Neuronal stem cell (in vitro differentiated cells): ENCODE measurements at regions not wholly inside any gene's neighbourhood (a gene's known extent, or its start where the extent isn't known, plus 50 kb on each side); places are given as distances from the start of the nearest gene placed in this dataset.

Experiments
- DNase-seq: peaks from one replicate; pipeline ENCODE4 v3.0.0-alpha.2; 2013; ENCODE audit warnings: low spot score
- H2AFZ ChIP-seq: one replicate; pipeline ENCODE4 v1.6.1; 2013; ENCODE audit warnings: mild to moderate bottlenecking, low read length, inconsistent platforms
- H2AK5ac ChIP-seq: 2 replicates; pipeline ENCODE4 v1.6.1; 2013; ENCODE audit warnings: low read depth, mild to moderate bottlenecking, inconsistent platforms, low read length, moderate library complexity, mixed read lengths
- H2BK120ac ChIP-seq: 2 replicates; pipeline ENCODE4 v1.6.1; 2013; ENCODE audit warnings: low read depth, mild to moderate bottlenecking, inconsistent platforms, low read length, moderate library complexity, mixed read lengths
- H2BK12ac ChIP-seq: one replicate; pipeline ENCODE4 v1.6.1; 2013; ENCODE audit warnings: low read length, inconsistent platforms
- H2BK15ac ChIP-seq: 2 replicates; pipeline ENCODE4 v1.6.1; 2013; ENCODE audit warnings: mild to moderate bottlenecking, low read length, inconsistent platforms, mixed read lengths
- H2BK5ac ChIP-seq: one replicate; pipeline ENCODE4 v1.6.1; 2013; ENCODE audit warnings: inconsistent platforms, mild to moderate bottlenecking, low read length, moderate library complexity
- H3K14ac ChIP-seq: one replicate; pipeline ENCODE4 v1.6.1; 2013; ENCODE audit warnings: low read length, inconsistent platforms
- H3K18ac ChIP-seq: 2 replicates; pipeline ENCODE4 v1.6.1; 2013; ENCODE audit warnings: low read length, inconsistent platforms
- H3K23ac ChIP-seq: 2 replicates; pipeline ENCODE4 v1.6.1; 2013; ENCODE audit warnings: low read depth, mild to moderate bottlenecking, mixed read lengths, low read length, inconsistent platforms; ENCODE audit not compliant: poor library complexity
- H3K27ac ChIP-seq: replicated peaks from 3 replicates; pipeline ENCODE4 v1.5.1; 2013; ENCODE audit warnings: low read length, inconsistent platforms
- H3K27me3 ChIP-seq, 3 experiments: 2 replicates each; pipeline ENCODE4 v1.6.1; 2013; ENCODE audit warnings: low read length in 3 of 3, mild to moderate bottlenecking in 2 of 3, inconsistent platforms in 1 of 3, low read depth in 1 of 3, mixed read lengths in 1 of 3, moderate library complexity in 1 of 3; ENCODE audit not compliant: control insufficient read depth in 3 of 3, insufficient read depth in 3 of 3
- H3K36me3 ChIP-seq, 2 donors: replicated peaks in 1 of 2; 2 replicates each; pipeline ENCODE4 v1.6.1; 2013; ENCODE audit warnings: low read length in 2 of 2; ENCODE audit not compliant: control insufficient read depth in 2 of 2, insufficient read depth in 2 of 2
- H3K4ac ChIP-seq: 2 replicates; pipeline ENCODE4 v1.6.1; 2013; ENCODE audit warnings: inconsistent platforms, mild to moderate bottlenecking, low read length, moderate library complexity
- H3K4me1 ChIP-seq, 2 donors: 1 replicate in 1 of 2; 2 replicates in 1 of 2; pipeline ENCODE4 v1.6.1; 2013; ENCODE audit warnings: low read length in 2 of 2, low read depth in 1 of 2; ENCODE audit not compliant: control insufficient read depth in 2 of 2, insufficient read depth in 1 of 2
- H3K4me2 ChIP-seq: one replicate; pipeline ENCODE4 v1.6.1; 2013; ENCODE audit warnings: mild to moderate bottlenecking, low read length, inconsistent platforms; ENCODE audit not compliant: insufficient read depth, poor library complexity, severe bottlenecking
- H3K4me3 ChIP-seq, 2 donors: 2 replicates each; pipeline ENCODE4 v1.5.1; 2013; ENCODE audit warnings: low read length in 2 of 2, mild to moderate bottlenecking in 2 of 2, inconsistent platforms in 1 of 2, moderate library complexity in 1 of 2
- H3K79me1 ChIP-seq: one replicate; pipeline ENCODE4 v1.6.1; 2013; ENCODE audit warnings: low read depth, mild to moderate bottlenecking, inconsistent platforms, low read length, moderate library complexity
- H3K9ac ChIP-seq: one replicate; pipeline ENCODE4 v1.6.1; 2013; ENCODE audit warnings: mild to moderate bottlenecking, low read depth, low read length, inconsistent platforms; ENCODE audit not compliant: poor library complexity
- H3K9me3 ChIP-seq, 2 donors: replicated peaks in 1 of 2; 2 replicates each; pipeline versions ENCODE3 to v1.6.1; 2013; ENCODE audit warnings: low read length in 2 of 2, mild to moderate bottlenecking in 2 of 2, inconsistent platforms in 1 of 2, low read depth in 1 of 2, mixed read lengths in 1 of 2, moderate library complexity in 1 of 2; ENCODE audit not compliant: control insufficient read depth in 2 of 2, insufficient read depth in 1 of 2
- H4K8ac ChIP-seq: one replicate; pipeline ENCODE4 v1.6.1; 2013; ENCODE audit warnings: low read depth, mild to moderate bottlenecking, inconsistent platforms, low read length, moderate library complexity
- H4K91ac ChIP-seq: one replicate; pipeline ENCODE4 v1.6.1; 2013; ENCODE audit warnings: low read length, low read depth, mild to moderate bottlenecking, inconsistent platforms; ENCODE audit not compliant: poor library complexity
- WGBS, 2 donors: extraction: QIAGEN DNeasy Blood & Tissue Kit; methylation state at CpG; one replicate each; pipeline ENCODE4 v1.1.7; 2013; ENCODE audit warnings: missing lambda C conversion rate in 2 of 2, mixed read lengths in 1 of 2; ENCODE audit not compliant: insufficient read length in 2 of 2, insufficient replicate concordance in 1 of 2; ENCODE audit errors: extremely low coverage in 2 of 2; 5-methylcytosine and 5-hydroxymethylcytosine counted together

DNA sequence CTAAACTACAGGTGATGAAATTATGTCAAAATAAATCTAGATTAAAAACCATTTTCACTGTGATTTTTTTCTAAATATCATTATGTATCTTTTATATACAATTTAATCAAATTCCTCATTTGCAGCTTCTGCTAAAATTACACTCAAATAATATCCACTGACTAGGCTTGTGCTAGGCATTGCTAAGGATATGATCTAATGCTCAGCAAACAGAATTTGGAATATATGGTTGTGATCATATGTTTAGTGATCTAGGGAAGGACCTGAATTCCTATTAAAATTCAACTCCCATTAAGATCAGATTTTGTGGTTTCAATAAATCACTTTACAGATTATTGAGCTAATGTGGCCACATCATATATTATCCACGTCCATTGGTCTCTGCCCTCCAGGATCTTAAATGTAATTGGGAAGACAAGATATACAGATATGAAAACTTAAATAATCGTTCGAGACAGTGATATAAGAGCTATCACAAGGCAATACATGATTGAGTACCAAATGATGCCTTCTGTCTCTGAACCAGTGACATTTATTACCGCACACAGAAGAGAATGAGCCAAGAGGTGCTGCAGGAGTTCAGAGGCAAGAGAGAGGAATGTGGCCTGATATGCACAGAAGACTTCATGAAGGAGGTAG lies 206.0 kb upstream of the RPS6KA3 start:
- H3K14ac ChIP-seq: no peak overlapping the region
- H3K27me3 ChIP-seq: no peaks in the 10 kb centered on the region
- no peak overlapping the region for H4K91ac ChIP-seq
- no peak overlapping the region for H2AK5ac ChIP-seq
- H2BK120ac ChIP-seq: no peak overlapping the region
- DNase-seq: no peak
- no peak overlapping the region for H3K4me3 ChIP-seq
- H3K4me1 ChIP-seq: no peaks in the 10 kb centered on the region
- H3K9me3 ChIP-seq: no peaks in the 10 kb centered on the region
- H2BK15ac ChIP-seq: no peak overlapping the region
- no CpG with 5 or more reads among the region's 4 CpGs for WGBS, 2 donors
- no peak overlapping the region for H2BK12ac ChIP-seq
- H3K27ac ChIP-seq: no peak overlapping the region
- no peak overlapping the region for H3K4me2 ChIP-seq
- H3K4ac ChIP-seq: no peak overlapping the region
- H3K9ac ChIP-seq: no peak overlapping the region
- H4K8ac ChIP-seq: no peak overlapping the region
- no peak overlapping the region for H3K23ac ChIP-seq
- no peaks in the 10 kb centered on the region for H3K36me3 ChIP-seq
- no peak overlapping the region for H3K18ac ChIP-seq
- H2BK5ac ChIP-seq: no peak overlapping the region
- H2AFZ ChIP-seq: no peak overlapping the region
- H3K79me1 ChIP-seq: no peaks in the 10 kb centered on the region

- Histone ChIP-seq H3K4me2 (no peak overlapping the region), H2BK12ac (no peak overlapping the region), H3K14ac (no peak overlapping the region), H3K27ac (no peak overlapping the region), H2BK15ac (no peak overlapping the region), H3K9ac (no peak overlapping the region), H2BK5ac (no peak overlapping the region), H2AK5ac (no peak overlapping the region), H3K36me3 (no peaks in the 10 kb centered on the region), H3K79me1 (no peaks in the 10 kb centered on the region), H3K4me3 (no peak overlapping the region), H3K18ac (no peak overlapping the region), H4K8ac (no peak overlapping the region), H3K9me3 (no peaks in the 10 kb centered on the region), H3K4me1 (no peaks in the 10 kb centered on the region), H2AFZ (no peak overlapping the region), H4K91ac (no peak overlapping the region), H3K27me3 (no peaks in the 10 kb centered on the region), H3K4ac (no peak overlapping the region), H2BK120ac (no peak overlapping the region), H3K23ac (no peak overlapping the region)
- DNase-seq: no peak
- no CpG with 5 or more reads among the region's 1 CpG for WGBS, 2 donors
Measured at GRCh38 chrX:20472148-20472547, 205.4 kb upstream of the RPS6KA3 start.

DNA sequence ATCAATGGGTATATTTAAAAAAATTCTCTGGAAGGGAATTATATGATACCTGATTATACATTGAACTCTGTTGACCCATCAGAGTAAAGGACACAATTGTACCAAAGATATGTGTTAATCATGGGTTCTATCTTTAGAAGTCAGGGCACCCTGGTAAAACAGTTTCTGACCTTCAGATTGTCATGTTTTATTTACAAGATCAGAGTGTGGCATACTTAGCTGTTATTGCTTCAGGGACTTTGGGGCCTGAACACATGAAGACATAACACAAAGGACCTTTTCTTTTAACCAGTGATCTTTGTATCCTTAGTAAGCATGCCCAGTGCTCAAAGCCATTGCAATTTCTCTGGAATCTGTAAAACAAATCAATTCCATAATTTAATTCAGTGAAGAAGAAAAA lies 204.8 kb upstream of the RPS6KA3 start:
- Histone ChIP-seq H3K36me3 (no peaks in the 10 kb centered on the region), H3K27me3 (no peaks in the 10 kb centered on the region)
- DNase-seq: no peak

GRCh38 chrX:20463296-20464075 lies 196.8 kb upstream of the RPS6KA3 start:
- Histone ChIP-seq H2AK5ac (no peak overlapping the region), H3K23ac (no peak overlapping the region), H3K18ac (no peak overlapping the region), H2BK15ac (no peak overlapping the region), H3K4me1 (no peaks in the 10 kb centered on the region), H3K9ac (no peak overlapping the region), H3K36me3 (no peaks in the 10 kb centered on the region), H2BK120ac (no peak overlapping the region), H3K79me1 (no peaks in the 10 kb centered on the region), H3K14ac (no peak overlapping the region), H3K4me3 (no peak overlapping the region), H3K4me2 (no peak overlapping the region), H2AFZ (no peak overlapping the region), H3K27ac (no peak overlapping the region), H4K91ac (no peak overlapping the region), H3K27me3 (no peaks in the 10 kb centered on the region), H3K4ac (no peak overlapping the region), H4K8ac (no peak overlapping the region), H3K9me3 (no peaks in the 10 kb centered on the region), H2BK5ac (no peak overlapping the region), H2BK12ac (no peak overlapping the region)
- WGBS, 2 donors: no CpG with 5 or more reads among the region's 3 CpGs
- DNase-seq: no peak

More for the DNA sequence above, 204.8 kb upstream of the RPS6KA3 start:
- Histone ChIP-seq H2AFZ (no peak overlapping the region), H2BK120ac (no peak overlapping the region), H3K4me1 (no peaks in the 10 kb centered on the region), H3K14ac (no peak overlapping the region), H2BK12ac (no peak overlapping the region), H3K4me3 (no peak overlapping the region), H3K23ac (no peak overlapping the region), H2BK15ac (no peak overlapping the region), H4K8ac (no peak overlapping the region), H2BK5ac (no peak overlapping the region), H3K18ac (no peak overlapping the region), H3K4ac (no peak overlapping the region), H3K4me2 (no peak overlapping the region), H4K91ac (no peak overlapping the region), H3K9me3 (no peaks in the 10 kb centered on the region), H3K79me1 (no peaks in the 10 kb centered on the region), H3K27ac (no peak overlapping the region), H3K9ac (no peak overlapping the region), H2AK5ac (no peak overlapping the region)
